ENCODE measurements at regions not wholly inside any gene's neighbourhood (a gene's known extent, or its start where the extent isn't known, plus 50 kb on each side); places are given as distances from the start of the nearest gene placed in this dataset.
"Not testable (repeated sequence)": the region's sequence is repeated elsewhere in the genome, so short reads cannot be mapped to it uniquely, and the experiment has no call there.

DNA sequence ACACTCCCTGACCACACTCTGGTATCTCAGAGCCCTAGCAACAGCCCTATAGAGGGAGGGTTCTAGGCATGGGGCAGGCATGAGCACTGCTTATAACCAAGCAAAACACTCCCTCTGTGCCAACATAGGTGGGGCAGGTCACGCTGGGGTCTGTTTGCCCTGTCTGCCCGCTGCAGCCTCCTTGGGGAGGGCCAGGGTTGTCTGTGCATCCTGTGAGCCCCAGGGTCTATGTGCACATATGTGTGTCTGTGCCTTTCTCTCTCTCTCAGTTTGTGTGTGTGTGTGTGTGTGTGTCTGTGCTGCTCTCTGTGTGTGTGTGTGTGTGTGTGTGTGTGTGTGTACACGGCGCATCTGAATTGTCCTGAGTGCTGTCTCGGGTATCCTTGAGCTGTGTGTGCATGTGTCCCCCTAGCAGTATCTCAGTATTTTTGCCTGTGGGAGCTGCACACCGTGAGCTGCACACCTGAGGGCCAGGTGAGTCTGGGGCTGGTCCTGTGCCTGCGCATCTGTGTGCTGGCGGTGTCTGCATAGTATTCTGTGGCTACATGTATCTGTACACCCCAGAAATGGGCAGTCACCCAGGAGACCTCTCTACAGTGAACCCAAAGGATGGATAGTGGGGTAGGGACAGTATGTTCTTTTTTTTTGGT lies 121.5 kb downstream of the LAT start:
- DNase-seq, result not testable (repeated sequence)

- DNase-seq, result not testable (repeated sequence)
Measured at GRCh38 chr16:29104600-29104999, 119.7 kb downstream of the LAT start.

DNA sequence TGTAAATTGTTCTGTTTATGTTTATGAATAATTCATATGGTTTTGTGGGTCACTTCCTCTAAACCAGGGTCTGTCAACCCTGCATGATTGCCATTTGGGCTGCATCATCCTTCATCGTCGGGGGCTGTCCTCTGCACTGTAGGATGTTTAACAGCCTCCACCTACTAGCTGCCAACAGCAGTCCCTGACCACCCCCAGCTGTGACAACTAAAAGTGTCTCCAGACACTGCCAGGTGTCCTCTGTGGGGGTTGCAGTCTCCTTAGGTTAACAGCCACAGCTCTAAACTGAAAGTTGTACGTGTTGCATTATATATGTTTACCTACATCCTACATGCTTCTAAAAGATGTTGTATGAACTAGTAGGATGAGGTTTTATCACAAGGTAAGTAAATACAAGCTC lies 113.1 kb downstream of the LAT start:
- not testable (repeated sequence) for DNase-seq

DNA sequence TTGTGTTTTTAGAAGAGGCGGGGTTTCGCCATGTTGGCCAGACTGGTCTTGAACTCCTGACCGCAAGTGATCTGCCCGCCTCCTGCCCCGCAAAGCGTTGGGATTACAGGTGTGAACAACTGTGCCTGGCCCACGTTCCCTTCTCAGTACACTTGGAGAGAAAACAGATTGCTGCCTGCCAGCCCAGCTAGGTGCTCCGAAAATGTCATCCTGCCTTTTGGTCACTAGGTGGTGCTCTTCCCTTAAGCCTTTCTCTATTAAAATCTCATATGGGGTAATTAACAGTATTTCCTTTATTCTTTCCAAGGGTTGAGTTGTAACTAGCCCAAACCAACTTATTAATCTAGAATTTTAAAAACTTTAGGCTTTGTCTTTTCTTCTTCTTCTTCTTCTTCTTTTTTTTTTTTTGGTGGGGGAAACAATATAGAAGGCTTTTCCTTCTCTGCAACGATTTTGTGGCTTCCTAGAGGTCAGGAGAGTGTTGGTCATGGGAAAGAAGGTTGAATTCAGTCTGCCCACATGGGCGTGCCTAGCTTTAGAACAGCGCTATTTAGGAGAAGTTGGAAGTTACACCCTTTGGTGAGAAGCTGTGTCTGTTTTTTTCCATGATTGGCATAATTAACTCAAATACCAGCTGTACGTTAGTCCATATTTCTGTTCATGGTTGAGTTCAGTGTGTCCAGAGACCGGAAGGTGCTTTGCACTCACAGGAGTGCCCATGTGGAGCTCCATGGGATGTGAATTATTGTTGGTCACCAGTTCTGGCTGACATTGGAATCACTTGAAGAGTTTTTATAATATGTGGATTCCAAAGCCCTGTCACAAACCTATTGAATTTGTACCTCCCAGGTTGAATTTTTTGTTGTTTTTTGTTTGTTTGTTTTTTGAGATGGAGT lies 110.1 kb downstream of the LAT start:
- not testable (repeated sequence) for DNase-seq

GRCh38 chr16:29094325-29094724 lies 109.5 kb downstream of the LAT start:
- DNase-seq, result not testable (repeated sequence)

DNA sequence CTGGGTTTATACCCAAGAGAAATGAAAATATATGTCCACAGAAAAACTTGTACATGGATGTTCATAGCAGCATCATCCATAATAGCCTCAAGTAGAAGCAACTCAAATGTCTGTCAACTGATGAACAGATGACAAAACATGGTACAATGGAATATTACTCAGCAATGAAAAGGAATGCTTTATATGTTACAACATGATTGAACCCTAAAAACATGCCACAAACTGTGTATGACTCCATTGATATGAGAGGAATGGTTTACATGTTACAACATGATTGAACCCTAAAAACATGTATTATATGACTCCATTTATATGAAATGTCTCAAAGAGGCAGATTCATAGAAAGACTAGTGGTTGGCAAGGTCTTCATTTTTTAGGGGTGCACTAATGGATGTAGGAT lies 104.8 kb downstream of the LAT start:
- DNase-seq, result not testable (repeated sequence)

- DNase-seq, result not testable (repeated sequence)
Measured at GRCh38 chr16:29087673-29088072, 102.8 kb downstream of the LAT start.

DNA sequence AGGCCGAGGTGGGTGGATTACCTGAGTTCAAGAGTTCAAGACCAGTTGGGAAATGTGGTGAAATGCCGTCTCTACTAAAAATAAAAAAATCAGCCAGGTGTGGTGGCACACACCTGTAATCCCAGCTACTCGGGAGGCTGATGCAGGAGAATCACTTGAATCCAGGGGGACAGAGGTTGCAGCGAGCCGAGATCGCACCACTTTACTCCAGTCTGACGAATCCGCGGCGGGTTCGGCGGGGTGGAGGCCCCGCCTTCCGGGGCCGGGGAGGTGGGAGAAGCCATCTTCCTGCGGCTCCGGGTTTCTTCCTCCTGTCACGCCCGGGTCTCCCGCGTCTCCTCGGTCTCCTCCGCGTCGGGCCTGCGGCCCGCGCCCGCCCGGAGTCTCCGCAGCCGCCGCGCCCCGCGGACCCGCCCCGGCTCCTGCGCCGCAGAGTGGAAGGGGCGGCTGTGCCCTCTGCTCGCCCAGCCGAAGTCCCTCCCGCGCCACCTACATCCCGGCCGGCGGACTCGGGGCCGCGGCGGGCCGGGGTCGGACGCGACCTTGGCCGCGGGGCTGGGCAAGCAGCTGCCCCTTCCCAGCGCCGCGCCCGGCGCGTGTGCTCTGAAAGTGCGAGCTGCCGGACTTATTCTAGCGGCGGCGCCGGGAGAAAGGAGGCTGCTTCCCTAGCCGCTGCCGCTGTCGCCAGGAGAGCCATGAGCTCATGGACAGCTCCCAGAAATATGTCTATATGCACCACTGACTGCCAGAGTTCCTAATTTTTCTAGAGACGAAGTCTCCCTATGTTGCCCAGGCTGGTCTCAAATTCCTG lies 97.2 kb downstream of the LAT start:
- DNase-seq, result peak; percentile 25

DNA sequence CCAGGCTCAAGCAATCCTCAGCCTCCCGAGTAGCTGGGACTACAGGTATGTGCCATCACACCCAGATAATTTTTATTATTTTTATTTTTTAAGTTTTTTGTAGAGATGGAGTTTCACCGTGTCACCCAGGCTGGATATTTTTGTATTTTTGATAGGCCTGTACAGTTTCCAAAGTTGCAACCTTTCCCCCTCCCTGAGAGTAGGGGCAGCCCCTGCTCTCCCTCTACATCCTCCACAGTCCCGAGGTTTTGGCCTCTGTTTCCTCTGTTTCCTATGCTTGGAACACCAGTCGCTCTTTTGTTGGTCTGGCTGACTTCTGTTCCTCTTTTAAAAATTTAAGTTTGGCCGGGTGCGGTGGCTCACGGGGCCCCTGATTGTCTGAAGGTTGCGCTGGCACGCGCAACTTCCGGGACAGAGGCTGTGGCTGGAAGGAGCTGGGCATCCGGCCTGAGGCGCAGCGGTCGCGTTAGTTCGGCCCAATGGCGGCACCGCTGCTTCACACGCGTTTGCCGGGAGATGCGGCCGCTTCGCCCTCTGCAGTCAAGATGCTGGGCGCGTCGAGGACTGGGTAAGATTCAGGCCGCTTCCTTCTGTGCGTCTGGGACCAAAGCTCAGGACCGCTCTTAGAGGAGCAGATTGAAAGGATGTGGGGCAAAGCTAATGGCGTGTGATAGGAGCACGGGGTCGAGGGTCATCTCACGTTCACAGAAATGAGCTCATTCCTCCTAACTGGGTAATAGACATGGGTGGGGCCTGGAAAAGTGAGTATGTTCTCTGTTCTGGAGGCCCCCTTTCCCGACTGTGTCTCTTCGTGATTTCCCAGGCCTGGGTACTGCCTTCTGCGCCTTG lies 89.9 kb downstream of the LAT start:
- peak; percentile 36 for DNase-seq

DNA sequence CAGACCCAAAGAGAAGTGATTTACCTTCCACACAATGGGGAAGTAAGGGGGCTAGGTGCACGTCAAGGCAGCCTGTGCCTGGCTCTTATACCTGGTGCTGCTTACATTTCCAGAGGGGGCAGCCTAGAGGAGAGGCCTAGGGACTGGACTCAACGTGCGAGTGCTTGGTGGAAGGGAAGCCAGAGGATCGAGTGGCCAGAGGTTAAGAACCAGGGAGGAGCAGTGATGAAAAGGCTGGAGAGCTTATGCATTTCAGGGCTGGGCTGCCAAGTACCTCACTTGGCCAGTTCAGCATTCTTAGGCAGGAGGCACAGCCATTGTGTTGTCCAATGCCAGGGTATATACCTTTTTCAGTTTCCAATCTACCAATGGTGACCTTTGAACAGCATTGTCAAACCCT lies 77.4 kb downstream of the LAT start:
- not testable (repeated sequence) for DNase-seq

DNA sequence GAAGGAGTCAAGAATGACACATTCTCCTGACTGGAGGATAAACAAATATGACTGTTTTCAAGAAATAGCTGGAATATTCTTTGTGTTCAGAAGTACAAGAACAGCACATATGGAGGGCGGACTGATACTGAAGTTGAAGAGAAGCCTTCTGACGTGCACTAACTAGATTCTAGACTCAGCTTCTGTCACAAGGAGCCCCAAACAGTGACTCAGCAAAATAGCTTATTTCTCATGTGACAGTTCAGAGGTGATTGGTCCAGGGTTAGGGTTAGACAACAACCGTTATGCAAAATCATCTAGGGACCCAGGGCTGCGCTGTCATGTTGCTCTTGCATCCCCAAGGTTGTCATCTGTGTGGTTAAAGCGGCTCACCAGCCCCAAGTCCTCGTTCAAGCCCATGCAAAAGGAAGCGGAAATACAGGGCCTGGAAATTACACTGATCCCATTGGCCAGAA lies 76.6 kb downstream of the LAT start:
- not testable (repeated sequence) for DNase-seq

DNA sequence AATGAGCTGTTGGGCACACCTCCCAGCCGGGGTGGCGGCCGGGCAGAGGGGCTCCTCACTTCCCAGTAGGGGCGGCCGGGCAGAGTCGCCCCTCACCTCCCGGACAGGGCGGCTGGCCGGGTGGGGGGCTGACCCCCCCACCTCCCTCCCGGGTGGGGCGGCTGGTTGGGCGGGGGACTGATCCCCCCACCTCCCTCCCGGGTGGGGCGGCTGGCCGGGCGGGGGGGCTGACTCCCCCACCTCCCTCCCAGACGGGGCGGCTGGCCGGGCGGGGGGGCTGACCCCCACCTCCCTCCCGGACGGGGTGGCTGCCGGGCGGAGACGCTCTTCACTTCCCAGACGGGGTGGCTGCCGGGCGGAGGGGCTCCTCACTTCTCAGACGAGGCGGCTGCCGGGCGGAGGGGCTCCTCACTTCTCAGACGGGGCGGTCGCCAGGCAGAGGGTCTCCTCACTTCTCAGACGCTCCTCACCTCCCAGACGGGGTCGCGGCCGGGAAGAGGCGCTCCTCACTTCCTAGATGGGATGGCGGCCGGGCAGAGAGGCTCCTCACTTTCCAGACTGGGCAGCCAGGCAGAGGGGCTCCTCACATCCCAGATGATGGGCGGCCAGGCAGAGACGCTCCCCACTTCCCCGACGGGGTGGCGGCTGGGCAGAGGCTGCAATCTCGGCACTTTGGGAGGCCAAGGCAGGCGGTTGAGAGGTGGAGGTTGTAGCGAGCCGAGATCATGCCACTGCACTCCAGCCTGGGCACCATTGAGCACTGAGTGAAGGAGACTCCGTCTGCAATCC lies 75.4 kb downstream of the LAT start:
- not testable (repeated sequence) for DNase-seq

DNA sequence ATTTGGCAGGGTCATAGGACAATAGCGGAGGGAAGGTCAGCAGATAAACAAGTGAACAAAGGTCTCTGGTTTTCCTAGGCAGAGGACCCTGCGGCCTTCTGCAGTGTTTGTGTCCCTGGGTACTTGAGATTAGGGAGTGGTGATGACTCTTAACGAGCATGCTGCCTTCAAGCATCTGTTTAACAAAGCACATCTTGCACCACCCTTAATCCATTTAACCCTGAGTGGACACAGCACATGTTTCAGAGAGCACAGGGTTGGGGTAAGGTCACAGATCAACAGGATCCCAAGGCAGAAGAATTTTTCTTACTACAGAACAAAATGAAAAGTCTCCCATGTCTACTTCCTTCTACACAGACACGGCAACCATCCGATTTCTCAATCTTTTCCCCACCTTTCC lies 74.7 kb downstream of the LAT start:
- not testable (repeated sequence) for DNase-seq

Data from right kidney (tissue), 1 donor.